Neural cell (in vitro differentiated cells): ENCODE measurements at regions not wholly inside any gene's neighbourhood (a gene's known extent, or its start where the extent isn't known, plus 50 kb on each side); places are given as distances from the start of the nearest gene placed in this dataset.

ENCODE experiments used
- H2AFZ ChIP-seq: fragments of 200-600, 300-800 bp; sonication (generic), shearing (Covaris generic); 2 replicates; pipeline ENCODE4 v1.6.0; 2014; ENCODE audit warnings: low read depth, mild to moderate bottlenecking, antibody characterized with exemption, low read length, moderate library complexity
- H3F3A ChIP-seq: fragments of 200-600 bp; shearing (Covaris generic); 2 replicates; pipeline ENCODE4 v1.6.1; 2016; ENCODE audit warnings: mild to moderate bottlenecking, moderate library complexity, mixed read lengths, antibody characterized with exemption, low read length; ENCODE audit not compliant: insufficient read depth, poor library complexity, severe bottlenecking
- H3K27ac ChIP-seq: fragments of 200-600, 300-800 bp; sonication (generic), shearing (Covaris generic); 2 replicates; pipeline ENCODE4 v1.5.1; 2014; ENCODE audit warnings: mild to moderate bottlenecking, low read length, moderate library complexity
- H3K27me3 ChIP-seq: fragments of 300-800, 200-600 bp; sonication (generic), shearing (Covaris generic); 2 replicates; pipeline ENCODE4 v1.6.0; 2014; ENCODE audit warnings: mild to moderate bottlenecking, low read depth, low read length, moderate library complexity; ENCODE audit not compliant: insufficient read depth
- H3K36me3 ChIP-seq: fragments of 300-800, 200-600 bp; sonication (generic), shearing (Covaris generic); 2 replicates; pipeline ENCODE4 v1.5.1; 2014; ENCODE audit warnings: mild to moderate bottlenecking, antibody characterized with exemption, low read length, moderate library complexity; ENCODE audit not compliant: insufficient read depth
- H3K4me2 ChIP-seq: fragments of 300-800, 200-600 bp; sonication (generic), shearing (Covaris generic); 2 replicates; pipeline ENCODE4 v1.6.0; 2014; ENCODE audit warnings: mild to moderate bottlenecking, low read length
- H3K4me3 ChIP-seq: fragments of 300-800, 200-600 bp; sonication (generic), shearing (Covaris generic); 2 replicates; pipeline ENCODE4 v1.5.1; 2014; ENCODE audit warnings: mild to moderate bottlenecking, low read length, moderate library complexity
- H3K79me2 ChIP-seq: fragments of 200-600 bp; shearing (Covaris generic); replicated peaks from 2 replicates; pipeline ENCODE4 v1.6.0; 2014; ENCODE audit warnings: mild to moderate bottlenecking, low read length, moderate library complexity; ENCODE audit not compliant: insufficient read depth
- H3K9ac ChIP-seq: fragments of 300-800, 200-600 bp; sonication (generic), shearing (Covaris generic); 2 replicates; pipeline ENCODE4 v1.6.1; 2016; ENCODE audit warnings: mild to moderate bottlenecking, low read length, mixed read lengths
- H3K9me2 ChIP-seq: fragments of 200-600 bp; shearing (Covaris generic); 2 replicates; pipeline ENCODE4 v1.6.1; 2016; ENCODE audit warnings: mild to moderate bottlenecking, low read length, mixed read lengths; ENCODE audit not compliant: insufficient read depth
- H3K9me3 ChIP-seq: fragments of 200-600, 300-800 bp; sonication (generic), shearing (Covaris generic); 2 replicates; pipeline ENCODE4 v1.6.1; 2016; ENCODE audit warnings: mild to moderate bottlenecking, mixed run types, low read length, moderate library complexity, mixed read lengths
- H4K20me1 ChIP-seq: fragments of 200-600 bp; shearing (Covaris generic); 2 replicates; pipeline ENCODE4 v1.6.1; 2016; ENCODE audit warnings: mild to moderate bottlenecking, mixed run types; ENCODE audit not compliant: insufficient read depth
- EP300 ChIP-seq: fragments of 450-650 bp; conservative IDR thresholded peaks from 2 replicates; pipeline ENCODE4 v1.6.1; 2014; ENCODE audit warnings: antibody characterized with exemption, mild to moderate bottlenecking, moderate library complexity; ENCODE audit not compliant: poor library complexity, severe bottlenecking
- EZH2 ChIP-seq: fragments of 200-600, 300-800 bp; shearing (Covaris generic), sonication (generic); IDR thresholded peaks from 2 replicates; pipeline ENCODE4 v1.6.1; 2014; ENCODE audit warnings: antibody characterized with exemption, low read length, borderline replicate concordance, mild to moderate bottlenecking; ENCODE audit not compliant: insufficient read depth, poor library complexity, severe bottlenecking
- MXI1 ChIP-seq: fragments of 450-650 bp; conservative IDR thresholded peaks from 2 replicates; pipeline ENCODE4 v1.6.1; 2014; ENCODE audit warnings: antibody characterized with exemption, mild to moderate bottlenecking; ENCODE audit not compliant: poor library complexity, severe bottlenecking
- POLR2AphosphoS5 ChIP-seq: IDR thresholded peaks from 2 replicates; pipeline ENCODE4 v1.6.1; 2012
- RAD21 ChIP-seq: fragments of 450-650 bp; conservative IDR thresholded peaks from 2 replicates; pipeline ENCODE4 v1.6.1; 2014; ENCODE audit warnings: antibody characterized with exemption, mild to moderate bottlenecking, moderate library complexity
- SMC3 ChIP-seq: fragments of 450-650 bp; conservative IDR thresholded peaks from 2 replicates; pipeline ENCODE4 v1.6.1; 2014; ENCODE audit warnings: antibody characterized with exemption, mild to moderate bottlenecking, moderate library complexity; ENCODE audit not compliant: poor library complexity
- TAF1 ChIP-seq: IDR thresholded peaks from 2 replicates; pipeline ENCODE4 v1.6.1; 2012; ENCODE audit warnings: low read depth
- TF ChIP-seq, protein P1 (sequence below): fragments of 450-650 bp; IDR thresholded peaks from 2 replicates; pipeline ENCODE4 v1.5.1; 2014; ENCODE audit warnings: antibody characterized with exemption, mild to moderate bottlenecking, moderate library complexity; ENCODE audit not compliant: poor library complexity, severe bottlenecking
- TF ChIP-seq, protein P2 (sequence below): IDR thresholded peaks from 2 replicates; pipeline ENCODE4 v1.6.1; 2012; ENCODE audit warnings: borderline replicate concordance

DNA sequence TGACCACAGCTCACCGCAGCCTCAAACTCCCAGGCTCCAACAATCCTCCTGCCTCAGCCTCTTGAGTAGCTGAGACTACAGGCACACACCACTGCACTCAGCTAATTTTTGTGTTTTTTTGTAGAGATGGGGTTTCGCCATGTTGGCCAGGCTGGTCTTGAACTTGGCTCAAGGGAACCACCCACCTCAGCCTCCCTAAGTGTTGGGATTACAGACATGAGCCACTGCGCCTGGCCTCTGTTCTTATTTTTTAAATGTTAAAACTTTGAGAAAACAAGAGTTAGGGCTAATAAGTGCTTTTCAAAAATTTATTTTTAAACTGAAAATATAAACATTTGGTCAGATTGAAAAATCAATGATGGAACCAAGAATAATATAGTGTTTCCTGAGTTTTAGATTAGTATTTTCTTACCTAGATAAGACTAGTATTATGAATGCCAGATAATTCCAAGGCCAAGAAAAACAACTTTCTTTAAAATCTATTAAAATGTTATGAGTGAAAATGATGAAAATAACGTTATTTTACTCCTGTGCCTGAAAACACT, 66.2 kb upstream of the S1PR1 start:
- Histone ChIP-seq H3K4me2 (no peak overlapping the region), H2AFZ (no peak overlapping the region), H3K79me2 (no peaks in the 10 kb centered on the region), H3K9ac (no peak overlapping the region), H3K36me3 (no peaks in the 10 kb centered on the region), H3F3A (no peaks in the 10 kb centered on the region), H3K9me3 (no peaks in the 10 kb centered on the region), H3K4me3 (no peak overlapping the region), H3K27ac (no peak overlapping the region), H3K9me2 (no peaks in the 10 kb centered on the region), H4K20me1 (no peaks in the 10 kb centered on the region), H3K27me3 (no peaks in the 10 kb centered on the region)
- TF ChIP-seq, protein P1, sequence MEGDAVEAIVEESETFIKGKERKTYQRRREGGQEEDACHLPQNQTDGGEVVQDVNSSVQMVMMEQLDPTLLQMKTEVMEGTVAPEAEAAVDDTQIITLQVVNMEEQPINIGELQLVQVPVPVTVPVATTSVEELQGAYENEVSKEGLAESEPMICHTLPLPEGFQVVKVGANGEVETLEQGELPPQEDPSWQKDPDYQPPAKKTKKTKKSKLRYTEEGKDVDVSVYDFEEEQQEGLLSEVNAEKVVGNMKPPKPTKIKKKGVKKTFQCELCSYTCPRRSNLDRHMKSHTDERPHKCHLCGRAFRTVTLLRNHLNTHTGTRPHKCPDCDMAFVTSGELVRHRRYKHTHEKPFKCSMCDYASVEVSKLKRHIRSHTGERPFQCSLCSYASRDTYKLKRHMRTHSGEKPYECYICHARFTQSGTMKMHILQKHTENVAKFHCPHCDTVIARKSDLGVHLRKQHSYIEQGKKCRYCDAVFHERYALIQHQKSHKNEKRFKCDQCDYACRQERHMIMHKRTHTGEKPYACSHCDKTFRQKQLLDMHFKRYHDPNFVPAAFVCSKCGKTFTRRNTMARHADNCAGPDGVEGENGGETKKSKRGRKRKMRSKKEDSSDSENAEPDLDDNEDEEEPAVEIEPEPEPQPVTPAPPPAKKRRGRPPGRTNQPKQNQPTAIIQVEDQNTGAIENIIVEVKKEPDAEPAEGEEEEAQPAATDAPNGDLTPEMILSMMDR, result no peak
- TF ChIP-seq EZH2 (no peak), SMC3 (no peak), MXI1 (no peak), EP300 (no peak), POLR2AphosphoS5 (no peak), TAF1 (no peak), RAD21 (no peak)
- TF ChIP-seq, protein P2, sequence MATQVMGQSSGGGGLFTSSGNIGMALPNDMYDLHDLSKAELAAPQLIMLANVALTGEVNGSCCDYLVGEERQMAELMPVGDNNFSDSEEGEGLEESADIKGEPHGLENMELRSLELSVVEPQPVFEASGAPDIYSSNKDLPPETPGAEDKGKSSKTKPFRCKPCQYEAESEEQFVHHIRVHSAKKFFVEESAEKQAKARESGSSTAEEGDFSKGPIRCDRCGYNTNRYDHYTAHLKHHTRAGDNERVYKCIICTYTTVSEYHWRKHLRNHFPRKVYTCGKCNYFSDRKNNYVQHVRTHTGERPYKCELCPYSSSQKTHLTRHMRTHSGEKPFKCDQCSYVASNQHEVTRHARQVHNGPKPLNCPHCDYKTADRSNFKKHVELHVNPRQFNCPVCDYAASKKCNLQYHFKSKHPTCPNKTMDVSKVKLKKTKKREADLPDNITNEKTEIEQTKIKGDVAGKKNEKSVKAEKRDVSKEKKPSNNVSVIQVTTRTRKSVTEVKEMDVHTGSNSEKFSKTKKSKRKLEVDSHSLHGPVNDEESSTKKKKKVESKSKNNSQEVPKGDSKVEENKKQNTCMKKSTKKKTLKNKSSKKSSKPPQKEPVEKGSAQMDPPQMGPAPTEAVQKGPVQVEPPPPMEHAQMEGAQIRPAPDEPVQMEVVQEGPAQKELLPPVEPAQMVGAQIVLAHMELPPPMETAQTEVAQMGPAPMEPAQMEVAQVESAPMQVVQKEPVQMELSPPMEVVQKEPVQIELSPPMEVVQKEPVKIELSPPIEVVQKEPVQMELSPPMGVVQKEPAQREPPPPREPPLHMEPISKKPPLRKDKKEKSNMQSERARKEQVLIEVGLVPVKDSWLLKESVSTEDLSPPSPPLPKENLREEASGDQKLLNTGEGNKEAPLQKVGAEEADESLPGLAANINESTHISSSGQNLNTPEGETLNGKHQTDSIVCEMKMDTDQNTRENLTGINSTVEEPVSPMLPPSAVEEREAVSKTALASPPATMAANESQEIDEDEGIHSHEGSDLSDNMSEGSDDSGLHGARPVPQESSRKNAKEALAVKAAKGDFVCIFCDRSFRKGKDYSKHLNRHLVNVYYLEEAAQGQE, result no peak

DNA sequence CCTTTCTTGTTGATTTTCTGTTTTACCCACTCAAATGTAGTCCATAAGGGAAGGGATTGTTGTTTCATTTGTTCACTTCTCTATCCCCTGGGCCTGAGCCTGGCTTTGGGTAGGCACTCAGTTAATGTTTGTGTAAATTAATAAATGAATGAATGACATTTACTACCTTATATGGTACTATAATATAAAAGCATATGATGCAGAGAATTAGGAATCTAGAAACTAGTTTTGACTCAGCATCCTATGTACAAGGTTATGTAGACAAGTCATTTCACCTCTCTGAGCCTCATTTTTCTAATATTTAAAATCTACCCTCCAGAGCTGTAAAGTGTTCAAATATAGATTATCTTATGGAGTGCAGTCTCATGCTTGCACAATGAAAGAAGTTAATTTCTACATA, 68.9 kb upstream of the S1PR1 start:
- H3F3A ChIP-seq, result no peaks in the 10 kb centered on the region
- H3K79me2 ChIP-seq, result no peaks in the 10 kb centered on the region
- no peaks in the 10 kb centered on the region for H3K27me3 ChIP-seq
- TF ChIP-seq, protein P1, result no peak
- TF ChIP-seq EP300, result no peak
- no peak for TF ChIP-seq POLR2AphosphoS5
- no peak for TF ChIP-seq EZH2
- TF ChIP-seq, protein P2, result no peak
- TF ChIP-seq SMC3, result no peak
- no peak for TF ChIP-seq TAF1
- no peak for TF ChIP-seq RAD21
- TF ChIP-seq MXI1, result no peak
- no peak overlapping the region for H3K27ac ChIP-seq
- H3K9me3 ChIP-seq, result no peaks in the 10 kb centered on the region
- no peak overlapping the region for H3K4me3 ChIP-seq
- no peaks in the 10 kb centered on the region for H3K9me2 ChIP-seq
- H2AFZ ChIP-seq, result no peak overlapping the region
- H3K9ac ChIP-seq, result no peak overlapping the region
- no peaks in the 10 kb centered on the region for H3K36me3 ChIP-seq
- no peaks in the 10 kb centered on the region for H4K20me1 ChIP-seq
- H3K4me2 ChIP-seq, result no peak overlapping the region
